H1 (cell line): ENCODE measurements at regions not wholly inside any gene's neighbourhood (a gene's known extent, or its start where the extent isn't known, plus 50 kb on each side); places are given as distances from the start of the nearest gene placed in this dataset.

Experiments
- CTCF ChIA-PET: fragments of 300-600 bp; sonication (Branson Sonifier 250); formaldehyde crosslinking; loops from one replicate; lab custom pipeline; 2021; ENCODE audit not compliant: partially characterized antibody; lab: Charles Lee
- POLR2A ChIA-PET: fragments of 300-600 bp; sonication (Branson Sonifier 250); formaldehyde crosslinking; loops from one replicate; lab custom pipeline; 2021; ENCODE audit warnings: inconsistent platforms; ENCODE audit not compliant: partially characterized antibody; lab: Charles Lee
- DNase-seq, 2 experiments: peaks; one replicate each; pipeline versions ENCODE4 v3.0.0 to v3.0.0-alpha.2; 2010 to 2022; ENCODE audit warnings: low spot score in 2 of 2, low read depth in 1 of 2, mixed read lengths in 1 of 2
- FAIRE-seq: peaks from 2 replicates; lab custom pipeline; 2011; peaks lifted over from hg19 to GRCh38; lab: Jason Lieb, UNC
- H2AFZ ChIP-seq: 2 replicates; pipeline ENCODE4 v1.8.1; 2012; ENCODE audit warnings: low read length, inconsistent platforms
- H2AK5ac ChIP-seq: 2 replicates; pipeline ENCODE4 v1.6.1; 2013; ENCODE audit warnings: low read depth, low read length
- H2BK120ac ChIP-seq: replicated peaks from 2 replicates; pipeline ENCODE3; 2013; ENCODE audit warnings: low read depth, low read length, inconsistent platforms
- H2BK12ac ChIP-seq: 2 replicates; pipeline ENCODE4 v1.6.1; 2013; ENCODE audit warnings: low read depth, low read length
- H2BK15ac ChIP-seq: 2 replicates; pipeline ENCODE4 v1.6.1; 2013; ENCODE audit warnings: low read length
- H2BK20ac ChIP-seq: 2 replicates; pipeline ENCODE4 v1.6.1; 2013; ENCODE audit warnings: low read length
- H2BK5ac ChIP-seq: 2 replicates; pipeline ENCODE4 v1.6.1; 2013; ENCODE audit warnings: low read depth, low read length
- H3K14ac ChIP-seq: 2 replicates; pipeline ENCODE4 v1.6.1; 2013; ENCODE audit warnings: inconsistent platforms; ENCODE audit not compliant: insufficient read length
- H3K18ac ChIP-seq: 2 replicates; pipeline ENCODE4 v1.6.1; 2013; ENCODE audit warnings: low read length; ENCODE audit errors: extremely low read depth
- H3K23ac ChIP-seq: 2 replicates; pipeline ENCODE4 v1.6.1; 2013; ENCODE audit warnings: inconsistent platforms; ENCODE audit not compliant: insufficient read length
- H3K23me2 ChIP-seq: 2 replicates; pipeline ENCODE4 v1.6.1; 2013; ENCODE audit warnings: low read depth, low read length
- H3K27ac ChIP-seq: 2 replicates; pipeline ENCODE4 v1.6.1; 2011; ENCODE audit warnings: low read depth, low read length, inconsistent platforms
- H3K27me3 ChIP-seq, 4 experiments: replicated peaks in 1 of 4; 1 replicate in 1 of 4; 2 replicates in 3 of 4; pipeline versions ENCODE4 v1.6.1 to v1.8.1; 2011 to 2013; ENCODE audit warnings: low read length in 3 of 4, mild to moderate bottlenecking in 3 of 4, inconsistent platforms in 2 of 4, mixed read lengths in 2 of 4, moderate library complexity in 1 of 4; ENCODE audit not compliant: control insufficient read depth in 3 of 4, insufficient read depth in 3 of 4; ENCODE audit errors: extremely low read depth in 1 of 4
- H3K36me3 ChIP-seq, 4 experiments: 2 replicates each; pipeline versions ENCODE4 v1.6.1 to v1.8.1; 2011 to 2013; ENCODE audit warnings: mild to moderate bottlenecking in 4 of 4, low read length in 3 of 4, moderate library complexity in 2 of 4, control low read depth in 1 of 4, inconsistent platforms in 1 of 4; ENCODE audit not compliant: insufficient read depth in 4 of 4, control insufficient read depth in 2 of 4
- H3K4ac ChIP-seq: replicated peaks from 2 replicates; pipeline ENCODE3; 2013; ENCODE audit warnings: low read length, low read depth, mixed read lengths, inconsistent platforms; ENCODE audit not compliant: insufficient read length
- H3K4me1 ChIP-seq, 4 experiments: replicated peaks in 1 of 4; 1 replicate in 1 of 4; 2 replicates in 3 of 4; pipeline versions ENCODE4 v1.6.1 to v1.8.1; 2011 to 2013; ENCODE audit warnings: low read length in 3 of 4, inconsistent platforms in 2 of 4, mixed read lengths in 1 of 4; ENCODE audit not compliant: insufficient read depth in 4 of 4, control insufficient read depth in 3 of 4
- H3K4me2 ChIP-seq, 2 experiments: 2 replicates each; pipeline versions ENCODE4 v1.6.1 to v1.8.1; 2011 to 2013; ENCODE audit warnings: low read depth in 2 of 2, low read length in 2 of 2, control low read depth in 1 of 2, inconsistent platforms in 1 of 2, mild to moderate bottlenecking in 1 of 2; ENCODE audit not compliant: insufficient read depth in 1 of 2
- H3K4me3 ChIP-seq, 4 experiments: fragments of 200-600, 300-600 bp in 1 of 4; sonication (generic), shearing (Covaris generic), sonication (Bioruptor Twin) in 1 of 4; 2 replicates each; pipeline versions ENCODE4 v1.5.1 to v1.8.1; 2011 to 2016; ENCODE audit warnings: low read length in 4 of 4, low read depth in 3 of 4, control low read depth in 2 of 4, inconsistent platforms in 2 of 4, mild to moderate bottlenecking in 2 of 4, mixed read lengths in 1 of 4, moderate library complexity in 1 of 4; ENCODE audit not compliant: insufficient read depth in 2 of 4; ENCODE audit errors: extremely low read depth in 1 of 4
- H3K56ac ChIP-seq: replicated peaks from 2 replicates; pipeline ENCODE3; 2013; ENCODE audit warnings: low read depth, mild to moderate bottlenecking, mixed read lengths, low read length, inconsistent platforms; ENCODE audit not compliant: insufficient read length
- H3K79me1 ChIP-seq: 2 replicates; pipeline ENCODE4 v1.6.1; 2013; ENCODE audit warnings: low read depth, low read length, control low read depth
- H3K79me2 ChIP-seq, 2 experiments: 2 replicates each; pipeline versions ENCODE4 v1.6.1 to v1.8.1; 2012 to 2013; ENCODE audit warnings: low read length in 2 of 2, mild to moderate bottlenecking in 2 of 2, inconsistent platforms in 1 of 2; ENCODE audit not compliant: insufficient read depth in 2 of 2, control insufficient read depth in 1 of 2
- H3K9ac ChIP-seq, 4 experiments: replicated peaks in 1 of 4; 1 replicate in 1 of 4; 2 replicates in 3 of 4; pipeline versions ENCODE4 v1.6.1 to v1.8.1; 2011 to 2013; ENCODE audit warnings: low read depth in 3 of 4, low read length in 3 of 4, control low read depth in 2 of 4, mild to moderate bottlenecking in 2 of 4, moderate library complexity in 2 of 4, inconsistent platforms in 1 of 4; ENCODE audit errors: extremely low read depth in 1 of 4
- H3K9me3 ChIP-seq, 2 experiments: 2 replicates each; pipeline versions ENCODE4 v1.6.1 to v1.8.1; 2012 to 2013; ENCODE audit warnings: mild to moderate bottlenecking in 2 of 2, moderate library complexity in 2 of 2, control low read depth in 1 of 2, inconsistent platforms in 1 of 2, low read depth in 1 of 2, low read length in 1 of 2, mixed read lengths in 1 of 2; ENCODE audit not compliant: insufficient read depth in 2 of 2
- H4K20me1 ChIP-seq, 2 experiments: replicated peaks in 1 of 2; 2 replicates each; pipeline versions ENCODE3 to v1.8.1; 2011 to 2013; ENCODE audit warnings: inconsistent platforms in 2 of 2, low read length in 2 of 2, mild to moderate bottlenecking in 1 of 2; ENCODE audit not compliant: insufficient read depth in 2 of 2, control insufficient read depth in 1 of 2
- H4K5ac ChIP-seq: 2 replicates; pipeline ENCODE4 v1.6.1; 2013; ENCODE audit warnings: low read length, low read depth, mixed read lengths, inconsistent platforms; ENCODE audit not compliant: insufficient read length
- H4K8ac ChIP-seq: 2 replicates; pipeline ENCODE4 v1.8.0; 2013; ENCODE audit warnings: mild to moderate bottlenecking, moderate library complexity, low read length, inconsistent platforms; ENCODE audit not compliant: insufficient read depth; ENCODE audit errors: extremely low read depth
- H4K91ac ChIP-seq: replicated peaks from 2 replicates; pipeline ENCODE3; 2013; ENCODE audit warnings: low read length, mixed read lengths, inconsistent platforms; ENCODE audit not compliant: insufficient read length
- EP300 ChIP-seq, 2 experiments: IDR thresholded peaks; 1 replicate in 1 of 2; 2 replicates in 1 of 2; pipeline ENCODE4 v1.6.1; 2011 to 2012; ENCODE audit warnings: low read depth in 2 of 2, low read length in 2 of 2, mild to moderate bottlenecking in 2 of 2, borderline replicate concordance in 1 of 2, inconsistent platforms in 1 of 2, moderate library complexity in 1 of 2
- FOSL1 ChIP-seq: IDR thresholded peaks from 2 replicates; pipeline ENCODE4 v1.6.1; 2011; ENCODE audit warnings: mild to moderate bottlenecking, low read depth, low read length, moderate library complexity; ENCODE audit not compliant: insufficient read depth
- GTF2F1 ChIP-seq: IDR thresholded peaks from 2 replicates; pipeline ENCODE4 v1.6.1; 2012; ENCODE audit warnings: low read depth, low read length, improper control_type of control experiment, borderline replicate concordance
- KDM5A ChIP-seq: fragments of 200-600 bp; IDR thresholded peaks from 2 replicates; pipeline ENCODE4 v1.7.1; 2012; ENCODE audit warnings: mild to moderate bottlenecking, low read length, inconsistent platforms, mixed read lengths
- PHF8 ChIP-seq: fragments of 200-600 bp; sonication (generic); conservative IDR thresholded peaks from 2 replicates; pipeline ENCODE4 v1.7.1; 2012; ENCODE audit warnings: low read depth, mild to moderate bottlenecking, inconsistent platforms, low read length, moderate library complexity
- RFX5 ChIP-seq: IDR thresholded peaks from 2 replicates; pipeline ENCODE4 v1.6.1; 2011; ENCODE audit warnings: low read depth, low read length, improper control_type of control experiment, borderline replicate concordance
- SP4 ChIP-seq: IDR thresholded peaks from 2 replicates; pipeline ENCODE4 v1.6.1; 2012; ENCODE audit warnings: low read length, inconsistent platforms
- SRF ChIP-seq: IDR thresholded peaks from 2 replicates; pipeline ENCODE4 v1.6.1; 2011; ENCODE audit warnings: mild to moderate bottlenecking, low read depth, low read length, moderate library complexity
- TAF1 ChIP-seq: IDR thresholded peaks from 2 replicates; pipeline ENCODE4 v1.6.1; 2011; ENCODE audit warnings: mild to moderate bottlenecking, low read depth, low read length
- TBP ChIP-seq: IDR thresholded peaks from 2 replicates; pipeline ENCODE4 v1.6.1; 2011; ENCODE audit warnings: low read depth, low read length, improper control_type of control experiment
- ZNF274 ChIP-seq: IDR thresholded peaks from 2 replicates; pipeline ENCODE4 v1.7.0; 2012; ENCODE audit warnings: low read length, borderline replicate concordance; ENCODE audit errors: extremely low read depth
- WGBS, 2 experiments: shearing (Covaris generic) in 1 of 2; methylation state at CpG; one replicate each; pipeline versions ENCODE4 v1.1.6 to v1.1.7; 2013 to 2015; ENCODE audit warnings: low lambda C conversion rate in 2 of 2, mixed read lengths in 2 of 2, inconsistent platforms in 1 of 2, low coverage in 1 of 2, missing lambda C conversion rate in 1 of 2; ENCODE audit not compliant: insufficient replicate concordance in 2 of 2, insufficient coverage in 1 of 2, insufficient read length in 1 of 2; ENCODE audit errors: extremely low coverage in 1 of 2, missing lambda C conversion rate in 1 of 2; 5-methylcytosine and 5-hydroxymethylcytosine counted together
- TF ChIP-seq, protein P1 (sequence below): IDR thresholded peaks from 2 replicates; pipeline ENCODE4 v1.6.1; 2012; ENCODE audit warnings: low read length, inconsistent platforms
- TF ChIP-seq, protein P2 (sequence below): IDR thresholded peaks from 2 replicates; pipeline ENCODE4 v1.6.1; 2012; ENCODE audit warnings: inconsistent platforms

DNA sequence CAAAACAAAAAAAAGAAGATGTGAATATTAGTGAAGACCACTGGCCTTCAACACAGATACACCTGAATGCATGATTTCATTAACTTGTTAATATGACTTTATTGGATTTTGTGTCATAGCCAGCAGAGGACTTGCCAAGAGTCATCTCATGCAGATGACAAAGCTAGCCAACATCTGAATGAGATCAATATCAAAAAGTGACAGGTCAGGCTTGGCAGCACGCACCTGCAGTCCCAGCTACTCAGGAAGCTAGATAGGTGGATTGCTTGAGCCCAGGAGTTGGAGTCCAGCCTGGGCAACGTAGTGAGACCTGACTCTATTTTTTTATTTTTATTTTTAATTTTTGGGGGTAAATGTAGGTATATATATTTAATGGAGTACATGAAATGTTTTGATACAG, 54.5 kb upstream of the TGIF1 start:
- DNase-seq (no peak), FAIRE-seq (no peak)
- no peak overlapping the region for H3K4me2 ChIP-seq
- CTCF ChIA-PET: interaction anchor here (1.0 to 1.2 kb wide), 3 partner anchors 9 to 99 kb away, joined by 3 read pairs; no protein-coding TSS in a partner anchor
- WGBS, 2 experiments: 83% methylated on average over 2 of the region's 2 CpGs; no CpG with 5 or more reads in 1 of the 2 experiments
- no peaks in the 10 kb centered on the region for H3K23me2 ChIP-seq
- no peak overlapping the region for H3K4me3 ChIP-seq
- no peaks in the 10 kb centered on the region for H3K9me3 ChIP-seq
- no peak overlapping the region for H2AFZ ChIP-seq
- H3K27me3 ChIP-seq: no peaks in the 10 kb centered on the region
- no peaks in the 10 kb centered on the region for H4K20me1 ChIP-seq
- H3K9ac ChIP-seq: no peak overlapping the region
- H3K4ac ChIP-seq: no peak overlapping the region
- no peak overlapping the region for H2BK5ac ChIP-seq
- peaks cover 0 to 9% (median 1%) of the 10 kb centered on the region in 4 experiments; a peak in 3 of 7 replicates for H3K4me1 ChIP-seq
- no peak overlapping the region for H4K91ac ChIP-seq
- H2BK12ac ChIP-seq: no peak overlapping the region
- H3K18ac ChIP-seq: no peak overlapping the region
- H3K79me1 ChIP-seq: no peaks in the 10 kb centered on the region
- no peak overlapping the region for H2BK15ac ChIP-seq
- no peak overlapping the region for H3K14ac ChIP-seq
- H4K5ac ChIP-seq: no peak overlapping the region
- H3K36me3 ChIP-seq: no peaks in the 10 kb centered on the region
- H3K79me2 ChIP-seq: no peaks in the 10 kb centered on the region
- no peak overlapping the region for H2BK20ac ChIP-seq
- H2AK5ac ChIP-seq: no peak overlapping the region
- H4K8ac ChIP-seq: no peak overlapping the region
- POLR2A ChIA-PET: no interaction called here
- no peak overlapping the region for H3K27ac ChIP-seq
- no peak overlapping the region for H2BK120ac ChIP-seq
- no peak overlapping the region for H3K23ac ChIP-seq
- no peak overlapping the region for H3K56ac ChIP-seq
- no peak for TF ChIP-seq FOSL1
- no peak for TF ChIP-seq TBP
- TF ChIP-seq, protein P1, sequence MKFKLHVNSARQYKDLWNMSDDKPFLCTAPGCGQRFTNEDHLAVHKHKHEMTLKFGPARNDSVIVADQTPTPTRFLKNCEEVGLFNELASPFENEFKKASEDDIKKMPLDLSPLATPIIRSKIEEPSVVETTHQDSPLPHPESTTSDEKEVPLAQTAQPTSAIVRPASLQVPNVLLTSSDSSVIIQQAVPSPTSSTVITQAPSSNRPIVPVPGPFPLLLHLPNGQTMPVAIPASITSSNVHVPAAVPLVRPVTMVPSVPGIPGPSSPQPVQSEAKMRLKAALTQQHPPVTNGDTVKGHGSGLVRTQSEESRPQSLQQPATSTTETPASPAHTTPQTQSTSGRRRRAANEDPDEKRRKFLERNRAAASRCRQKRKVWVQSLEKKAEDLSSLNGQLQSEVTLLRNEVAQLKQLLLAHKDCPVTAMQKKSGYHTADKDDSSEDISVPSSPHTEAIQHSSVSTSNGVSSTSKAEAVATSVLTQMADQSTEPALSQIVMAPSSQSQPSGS: no peak
- no peak for TF ChIP-seq ZNF274
- TF ChIP-seq KDM5A: no peak
- no peak for TF ChIP-seq SP4
- no peak for TF ChIP-seq PHF8
- TF ChIP-seq, protein P2, sequence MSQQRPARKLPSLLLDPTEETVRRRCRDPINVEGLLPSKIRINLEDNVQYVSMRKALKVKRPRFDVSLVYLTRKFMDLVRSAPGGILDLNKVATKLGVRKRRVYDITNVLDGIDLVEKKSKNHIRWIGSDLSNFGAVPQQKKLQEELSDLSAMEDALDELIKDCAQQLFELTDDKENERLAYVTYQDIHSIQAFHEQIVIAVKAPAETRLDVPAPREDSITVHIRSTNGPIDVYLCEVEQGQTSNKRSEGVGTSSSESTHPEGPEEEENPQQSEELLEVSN: no peak
- no peak for TF ChIP-seq EP300 (IDR thresholded peaks at IDR 0.05; ENCODE audit: borderline replicate concordance in 1 of 2, low read depth in 2 of 2, low read length in 2 of 2)
- no peak for TF ChIP-seq RFX5
- TF ChIP-seq SRF: no peak
- TF ChIP-seq GTF2F1: no peak
- TF ChIP-seq TAF1: no peak
